ENCODE measurements at regions not wholly inside any gene's neighbourhood (a gene's known extent, or its start where the extent isn't known, plus 50 kb on each side); places are given as distances from the start of the nearest gene placed in this dataset.

GRCh38 chr22:49327411-49328117 is 500.1 kb downstream of the BRD1 start:
- Histone ChIP-seq H4K8ac (ENCODE audit: low read depth in 2 of 2, low read length in 2 of 2) (no peak overlapping the region), H2AFZ (replicated peaks; ENCODE audit: low read length, poor library complexity) (no peak overlapping the region), H2AK9ac (replicated peaks; ENCODE audit: low read depth, low read length, poor library complexity) (no peak overlapping the region), H3K23ac (ENCODE audit: low read depth, low read length) (no peak overlapping the region), H4K5ac (ENCODE audit: low read depth, low read length) (no peak overlapping the region), H3K18ac (ENCODE audit: low read depth, low read length) (no peak overlapping the region), H3K4me2 (ENCODE audit: low read depth, low read length) (no peak overlapping the region), H2BK15ac (ENCODE audit: low read depth, low read length) (no peak overlapping the region), H3K4me1 (ENCODE audit: control insufficient read depth, insufficient read depth, low read length) (no peaks in the 10 kb centered on the region), H3K56ac (ENCODE audit: extremely low read depth, insufficient read depth, low read length) (no peak overlapping the region), H3K9me1 (ENCODE audit: insufficient read depth, low read length) (no peaks in the 10 kb centered on the region), H3K4me3 (ENCODE audit: insufficient read depth, low read depth, low read length) (no peak overlapping the region), H3K9ac (ENCODE audit: low read depth, low read length) (no peak overlapping the region), H3K27ac (ENCODE audit: insufficient read depth, low read length) (no peak overlapping the region), H3K36me3 (ENCODE audit: control insufficient read depth, insufficient read depth, low read length) (no peaks in the 10 kb centered on the region), H4K91ac (ENCODE audit: insufficient read depth, low read depth, low read length) (no peak overlapping the region), H2BK5ac (ENCODE audit: low read depth, low read length, poor library complexity, severe bottlenecking) (no peak overlapping the region), H3K14ac (replicated peaks; ENCODE audit: low read depth, low read length) (no peak overlapping the region), H3K79me1 (ENCODE audit: low read depth in 1 of 2, low read length in 2 of 2) (no peaks in the 10 kb centered on the region), H4K20me1 (ENCODE audit: insufficient read depth, low read length) (no peaks in the 10 kb centered on the region), H2BK120ac (ENCODE audit: low read depth, low read length) (no peak overlapping the region), H3K9me3 (ENCODE audit: control insufficient read depth, insufficient read depth, low read length) (peaks cover 72% of the 10 kb centered on the region), H3K27me3 (ENCODE audit: control insufficient read depth, insufficient read depth, low read length) (no peaks in the 10 kb centered on the region), H2AK5ac (ENCODE audit: low read depth, low read length) (no peak overlapping the region), H2BK20ac (ENCODE audit: low read depth, low read length) (no peak overlapping the region), H3K4ac (ENCODE audit: low read depth, low read length) (no peak overlapping the region)
- BruUV-seq (replicated peaks) = no TSS peak
- no peak for ATAC-seq (ENCODE audit: low read depth)
- CTCF ChIA-PET = no interaction called here
- dilution Hi-C loops (cut with HindIII; ENCODE audit: low sequenced_read_pairs, unreplicated experiment) (no loop called here), in situ Hi-C loops (cut with MboI; ENCODE audit: low sequenced_read_pairs) (no loop called here), intact Hi-C loops (cut with micrococcal nuclease) (no loop called here)
- POLR2A ChIA-PET (ENCODE audit: unreplicated experiment) = no interaction called here
- TF ChIP-seq BHLHE40 (IDR thresholded peaks at IDR 0.05; ENCODE audit: low read depth, low read length) (no peak), CHD1 (IDR thresholded peaks at IDR 0.05; ENCODE audit: low read depth, low read length) (no peak), POLR2A (IDR thresholded peaks at IDR 0.05; ENCODE audit: low read depth, low read length) (no peak)
- DNase-seq = no peak
- WGBS, 2 experiments (ENCODE audit: extremely low coverage in 2 of 2, insufficient read length in 1 of 2) = no CpG with 5 or more reads among the region's 9 CpGs

Data from IMR-90 (cell line).